Renal cortical epithelial cell (primary cell): ENCODE measurements at regions not wholly inside any gene's neighbourhood (a gene's known extent, or its start where the extent isn't known, plus 50 kb on each side); places are given as distances from the start of the nearest gene placed in this dataset.
A peak's percentile ranks its signal among the peaks of the same experiment; 100 is the strongest.
"Not testable (repeated sequence)": the region's sequence is repeated elsewhere in the genome, so short reads cannot be mapped to it uniquely, and the experiment has no call there.

Source experiments
- DNase-seq: peaks from one replicate; pipeline ENCODE4 v3.0.0-alpha.2; 2011; ENCODE audit warnings: low read depth

- DNase-seq: no peak
These were observed 359.9 kb upstream of the AGA start for GRCh38 chr4:177802162-177802561.

- DNase-seq: no peak
These were observed 360.4 kb upstream of the AGA start for GRCh38 chr4:177802661-177803060.

- peak; percentile 36 for DNase-seq
These were observed 360.9 kb upstream of the AGA start for GRCh38 chr4:177803151-177803550.

DNA sequence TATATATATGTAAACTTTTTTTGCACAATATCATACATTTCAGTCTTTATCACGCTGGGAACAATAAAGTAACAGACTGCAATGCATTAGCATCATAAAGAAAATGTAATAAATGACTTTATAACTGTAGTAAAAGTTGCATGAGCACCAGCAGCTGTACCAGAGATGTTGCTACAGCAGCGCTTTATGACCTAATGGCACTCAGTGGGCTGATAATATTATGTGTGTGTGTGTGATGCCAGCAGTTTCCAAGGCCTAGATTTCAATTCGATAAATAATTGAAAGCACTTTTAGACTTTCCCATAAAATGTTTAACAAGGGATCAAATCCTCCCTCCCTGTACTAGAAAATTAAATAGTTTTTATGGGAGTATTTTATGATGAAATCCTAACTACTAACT, 367.6 kb upstream of the AGA start:
- no peak for DNase-seq

GRCh38 chr4:177810220-177810619, 368.0 kb upstream of the AGA start:
- DNase-seq: no peak

DNA sequence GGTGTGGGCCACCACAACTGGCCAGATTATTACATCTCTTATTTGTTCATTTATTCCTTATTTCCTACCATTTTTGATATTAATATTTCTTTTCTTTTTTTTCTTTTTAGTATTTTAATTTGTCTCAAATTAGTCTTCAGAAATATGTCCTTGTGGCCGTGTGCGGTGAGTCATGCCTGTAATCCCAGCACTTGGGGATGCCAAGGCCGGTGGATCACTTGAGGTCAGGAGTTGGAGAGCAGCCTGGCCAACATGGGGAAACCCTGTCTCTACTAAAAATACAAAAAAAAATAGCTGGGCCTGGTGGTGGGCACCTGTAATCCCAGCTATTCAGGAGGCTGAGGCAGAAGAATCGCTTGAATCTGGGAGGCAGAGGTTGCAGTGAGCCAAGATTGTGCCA, 376.2 kb upstream of the AGA start:
- not testable (repeated sequence) for DNase-seq

GRCh38 chr4:177826973-177827372, 384.7 kb upstream of the AGA start:
- no peak for DNase-seq

DNA sequence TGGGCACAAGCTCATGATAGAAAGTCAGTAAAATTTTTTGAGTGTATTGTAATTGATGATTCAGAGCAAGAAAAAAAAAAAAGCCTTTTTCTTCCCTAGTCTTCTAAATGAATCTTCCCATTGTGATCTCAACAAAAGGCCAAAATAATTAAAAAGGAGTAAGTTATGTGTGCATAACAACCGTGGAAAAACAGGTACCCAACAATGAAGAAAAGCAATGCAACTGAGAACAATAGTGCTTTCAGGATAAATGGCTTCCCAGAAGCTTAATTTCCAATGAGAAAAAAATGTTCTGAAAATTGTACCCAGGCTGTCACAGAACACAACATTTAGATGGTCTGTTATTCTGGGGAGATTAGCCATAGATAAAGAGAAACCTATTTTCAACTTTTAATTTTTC, 399.0 kb upstream of the AGA start:
- no peak for DNase-seq

DNA sequence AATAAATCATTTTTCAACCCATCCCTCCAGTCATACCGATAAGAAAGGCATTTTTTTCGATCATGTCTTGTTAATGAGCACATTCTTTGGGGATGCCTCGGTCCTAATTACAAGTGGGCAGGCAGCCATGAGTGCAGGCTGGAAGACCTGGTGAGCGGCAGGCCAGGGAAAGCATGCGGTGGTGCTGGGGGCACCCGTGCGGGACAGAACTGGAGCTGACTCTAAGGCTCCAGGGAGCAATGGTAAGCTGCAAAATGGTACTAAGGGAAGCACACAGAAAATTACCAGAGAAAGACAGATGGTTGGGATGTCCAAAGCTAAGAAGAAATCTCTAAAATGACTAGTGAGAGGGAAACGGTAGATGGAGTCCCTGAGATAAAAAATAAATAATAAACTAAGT, 411.0 kb upstream of the AGA start:
- no peak for DNase-seq

GRCh38 chr4:177855507-177856197, 413.4 kb upstream of the AGA start:
- no peak for DNase-seq

DNA sequence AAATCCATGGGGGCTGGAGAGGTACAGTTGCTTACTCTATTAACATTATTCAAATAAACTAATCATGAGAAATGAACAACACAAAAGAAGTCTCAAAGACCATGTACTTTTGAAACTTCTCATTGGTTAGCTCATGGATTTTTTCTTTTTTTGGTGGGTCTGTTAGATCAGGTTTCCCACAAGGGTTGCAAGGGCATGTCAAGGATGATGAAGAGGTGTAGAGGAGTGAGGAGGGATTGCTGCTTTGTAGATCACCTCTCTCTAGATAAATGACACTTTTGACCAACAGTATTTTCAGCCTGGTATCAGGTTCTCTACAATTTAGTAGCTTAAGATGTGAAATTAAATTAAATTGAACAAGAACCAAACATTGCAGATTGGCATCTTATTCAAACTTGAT, 417.9 kb upstream of the AGA start:
- no peak for DNase-seq

GRCh38 chr4:177861551-177862094, 419.4 kb upstream of the AGA start:
- DNase-seq: no peak

- DNase-seq: no peak
These were observed 420.4 kb upstream of the AGA start for GRCh38 chr4:177862541-177863176.

DNA sequence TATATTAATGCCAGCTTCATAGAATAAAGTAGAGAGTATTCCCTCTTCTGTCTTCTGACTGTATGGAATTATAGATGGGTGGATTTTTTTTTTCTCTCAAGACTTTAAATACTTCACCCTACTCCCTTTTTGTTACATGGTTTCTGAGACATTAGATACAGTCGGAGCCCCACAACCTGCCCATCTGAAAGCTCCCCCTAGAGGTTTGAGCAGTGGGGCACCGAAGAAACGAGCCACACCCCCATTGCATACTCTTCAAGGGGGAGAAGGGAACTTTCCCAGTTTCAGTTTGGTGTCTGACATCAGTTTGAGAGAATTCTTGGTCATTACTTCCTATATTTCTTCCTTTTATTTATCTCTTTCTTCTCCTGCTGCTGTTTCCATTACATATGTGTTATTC, 437.6 kb upstream of the AGA start:
- DNase-seq: no peak

- DNase-seq: peak; percentile 67
These were observed 452.9 kb upstream of the AGA start for GRCh38 chr4:177895136-177895535.

DNA sequence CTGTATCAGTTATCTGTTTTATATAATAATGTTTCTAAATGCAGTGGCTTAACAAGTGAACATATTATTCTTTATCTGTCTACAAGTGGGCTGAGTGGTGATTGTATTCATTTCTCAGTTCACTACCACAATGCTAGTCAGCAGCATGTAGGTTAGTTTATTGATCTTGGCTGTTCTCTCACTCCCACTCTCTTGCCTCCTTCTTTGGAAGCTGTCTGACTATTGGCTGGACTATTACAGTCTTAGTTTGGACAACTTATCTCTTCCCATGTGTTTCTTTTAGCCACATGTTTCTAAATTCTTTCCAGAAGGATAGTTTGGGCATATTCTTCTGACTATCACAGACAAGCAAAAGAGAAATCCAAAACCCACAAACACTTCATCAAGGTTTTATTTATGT, 459.5 kb upstream of the AGA start:
- DNase-seq: no peak

GRCh38 chr4:177902386-177902785, 460.1 kb upstream of the AGA start:
- DNase-seq: no peak

- DNase-seq: peak; percentile 7
These were observed 465.6 kb upstream of the AGA start for GRCh38 chr4:177907736-177908424.

DNA sequence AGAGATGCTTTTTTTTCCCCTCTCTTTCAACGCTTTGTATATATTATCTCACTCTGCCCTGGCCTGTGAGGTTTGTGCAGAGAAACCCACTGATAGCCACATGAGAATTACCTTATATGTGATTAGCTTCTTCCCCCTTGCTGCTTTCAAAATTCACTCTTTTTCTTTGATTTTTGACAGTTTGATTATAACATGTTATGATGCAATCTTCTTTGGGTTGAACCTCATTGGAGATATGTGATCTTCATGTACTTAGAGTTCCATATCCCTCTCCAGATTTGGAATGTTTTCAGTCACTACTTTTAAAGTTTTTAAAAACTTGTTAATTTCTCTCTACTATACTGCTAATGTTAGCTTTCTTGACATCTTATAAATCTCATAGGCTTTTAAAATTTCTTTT, 479.5 kb upstream of the AGA start:
- no peak for DNase-seq

DNA sequence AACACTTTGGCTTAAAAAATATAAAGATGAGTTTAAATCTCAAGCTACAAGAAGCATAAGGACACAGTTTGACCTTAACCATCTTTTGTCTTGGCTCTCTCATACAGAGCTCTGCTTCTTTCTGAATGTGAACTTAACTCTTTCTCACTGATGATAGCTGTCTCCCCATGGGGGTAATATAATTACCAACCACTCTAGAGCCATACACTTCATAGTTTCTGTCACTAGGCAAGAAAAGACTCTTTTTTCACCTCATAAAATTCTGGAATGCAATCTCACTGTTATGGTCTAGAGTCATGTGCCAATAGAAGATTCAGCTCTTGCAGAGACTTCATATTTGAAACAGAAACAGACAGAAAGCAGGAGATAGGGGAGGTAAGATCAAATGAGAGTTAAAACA, 481.7 kb upstream of the AGA start:
- no peak for DNase-seq

DNA sequence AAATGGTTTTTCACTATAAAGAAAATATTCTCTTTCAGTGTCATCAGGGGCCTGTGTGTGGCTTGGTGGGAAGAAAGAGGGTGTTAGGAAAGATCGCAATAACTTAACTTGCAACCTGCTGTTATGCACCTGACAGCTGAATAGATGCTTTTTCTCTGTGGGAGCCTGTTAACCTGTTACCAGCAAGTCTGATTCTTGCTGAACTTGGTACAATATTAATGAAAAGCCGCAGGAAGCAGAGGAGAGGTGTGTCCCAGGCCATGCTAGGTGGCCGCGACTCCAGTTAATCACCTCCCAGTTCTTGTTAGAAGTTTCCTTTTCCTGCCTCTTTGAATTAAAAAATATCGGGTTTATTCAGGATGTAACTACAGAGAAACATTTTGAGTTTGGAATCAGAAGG, 494.8 kb upstream of the AGA start:
- DNase-seq: peak; percentile 83

- peak; percentile 90 for DNase-seq
These were observed 496.0 kb upstream of the AGA start for GRCh38 chr4:177938226-177938625.

GRCh38 chr4:177945268-177945667, 503.0 kb upstream of the AGA start:
- no peak for DNase-seq
